ENCODE measurements at regions not wholly inside any gene's neighbourhood (a gene's known extent, or its start where the extent isn't known, plus 50 kb on each side); places are given as distances from the start of the nearest gene placed in this dataset.

DNA sequence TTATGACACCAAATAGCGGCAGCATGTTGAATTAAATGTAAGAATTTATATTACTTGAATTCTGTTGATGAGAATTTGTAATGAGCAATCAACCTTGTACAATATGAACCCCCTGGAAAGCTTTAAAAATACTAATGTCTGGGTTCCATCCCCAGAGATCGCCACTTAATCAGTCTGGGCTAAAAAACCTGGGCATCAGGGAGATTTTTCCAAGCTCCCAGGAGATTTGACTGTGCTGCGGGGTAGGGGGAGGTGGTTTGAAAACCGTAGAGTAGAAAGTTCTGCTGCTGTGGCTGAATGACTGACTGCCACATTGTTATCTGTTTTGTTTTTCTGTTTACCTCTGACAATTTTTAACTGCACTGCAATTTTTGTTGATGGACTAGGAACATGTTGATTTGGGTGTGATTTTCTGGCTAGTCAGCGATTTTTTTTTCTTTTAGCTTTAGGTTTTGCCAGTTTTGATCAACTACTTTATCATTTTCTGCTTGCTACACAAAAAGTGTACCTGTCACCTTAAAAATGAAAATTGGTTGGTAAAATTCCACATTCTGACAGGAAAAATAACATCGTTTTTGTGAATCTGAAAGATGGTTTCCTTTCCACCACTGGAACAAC lies 79.3 kb downstream of the PCTP start:
- DNase-seq: no peak

- DNase-seq: no peak
Measured at GRCh38 chr17:55830699-55831471, 80.0 kb downstream of the PCTP start.

DNA sequence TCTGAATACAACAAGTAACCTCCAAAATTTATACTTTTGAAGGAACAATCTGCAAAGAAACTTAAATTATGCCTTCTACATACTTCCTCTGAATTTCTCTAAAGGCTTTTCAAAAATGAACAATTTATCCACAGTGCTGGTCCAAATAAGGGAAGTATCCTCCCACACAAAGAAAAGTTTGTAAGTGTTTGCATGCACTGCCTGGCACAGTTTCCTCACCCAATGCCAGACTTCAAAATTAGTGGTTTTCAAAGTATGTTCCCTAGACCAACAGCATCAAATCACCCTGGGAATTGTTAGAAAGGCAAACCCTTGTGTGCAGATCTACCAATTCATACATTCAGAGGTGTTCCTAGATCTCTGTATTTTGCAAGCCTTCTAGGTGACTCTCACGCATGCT lies 82.5 kb downstream of the PCTP start:
- no peak for DNase-seq

- DNase-seq: no peak
Measured at GRCh38 chr17:55842405-55843158, 91.7 kb downstream of the PCTP start.

GRCh38 chr17:55843785-55844184 lies 92.9 kb downstream of the PCTP start:
- no peak for DNase-seq

GRCh38 chr17:55845385-55845784 lies 94.5 kb downstream of the PCTP start:
- peak; percentile 52 for DNase-seq

- DNase-seq: no peak
Measured at GRCh38 chr17:55846745-55847144, 95.9 kb downstream of the PCTP start.

GRCh38 chr17:55852734-55853133 lies 101.9 kb downstream of the PCTP start:
- no peak for DNase-seq

GRCh38 chr17:55859301-55859795 lies 108.5 kb downstream of the PCTP start:
- DNase-seq: no peak

DNA sequence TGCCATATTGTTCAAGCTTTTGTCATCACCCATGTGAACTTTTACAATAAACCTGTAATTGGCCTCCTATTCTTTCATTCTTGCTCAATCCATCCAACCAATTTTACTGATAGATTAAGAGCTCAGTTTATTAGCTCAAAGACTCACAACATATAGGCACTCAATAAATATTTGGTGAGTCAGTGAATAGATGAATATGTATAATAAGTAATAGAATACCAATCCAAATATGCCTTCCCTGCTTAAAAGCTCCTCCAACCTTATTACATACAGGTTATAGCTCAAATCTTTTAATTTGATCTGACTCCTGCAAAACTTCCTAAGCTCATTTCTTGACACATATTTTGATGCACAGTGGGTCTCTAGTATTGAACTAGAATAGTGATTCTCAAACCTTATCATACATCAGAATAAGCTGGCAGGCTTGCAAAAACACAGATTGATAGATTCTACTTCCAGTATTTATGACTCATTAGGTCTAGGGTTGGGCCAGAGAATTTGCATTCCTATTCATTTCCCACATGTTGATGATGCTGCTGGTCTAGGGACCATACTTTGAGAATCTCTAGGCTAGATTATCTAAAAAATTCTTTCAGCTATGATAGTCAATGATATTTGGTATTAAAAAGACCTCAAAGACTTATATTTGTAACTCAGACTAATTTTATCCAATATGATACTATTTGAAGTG lies 114.4 kb downstream of the PCTP start:
- no peak for DNase-seq

- no peak for DNase-seq
Measured at GRCh38 chr17:55870044-55870443, 119.2 kb downstream of the PCTP start.

DNA sequence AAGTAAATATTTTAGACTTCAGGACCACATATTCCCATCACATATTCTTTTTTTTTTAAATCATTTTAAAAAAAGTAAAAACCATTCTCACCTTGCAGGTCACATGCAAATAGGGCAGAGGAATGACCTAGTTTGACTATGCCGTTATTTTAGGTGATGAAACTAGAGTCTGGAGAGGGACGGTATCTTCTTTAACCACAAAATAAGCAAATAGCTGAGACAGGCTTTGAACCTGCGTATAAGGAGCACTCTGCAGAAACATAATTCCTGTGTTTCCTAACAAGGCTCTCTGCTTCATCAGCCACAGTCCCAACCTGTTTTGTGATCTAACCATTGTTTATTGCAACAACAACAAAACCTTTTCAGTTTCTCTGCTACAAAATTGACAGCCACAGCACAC lies 121.5 kb downstream of the PCTP start:
- no peak for DNase-seq

DNA sequence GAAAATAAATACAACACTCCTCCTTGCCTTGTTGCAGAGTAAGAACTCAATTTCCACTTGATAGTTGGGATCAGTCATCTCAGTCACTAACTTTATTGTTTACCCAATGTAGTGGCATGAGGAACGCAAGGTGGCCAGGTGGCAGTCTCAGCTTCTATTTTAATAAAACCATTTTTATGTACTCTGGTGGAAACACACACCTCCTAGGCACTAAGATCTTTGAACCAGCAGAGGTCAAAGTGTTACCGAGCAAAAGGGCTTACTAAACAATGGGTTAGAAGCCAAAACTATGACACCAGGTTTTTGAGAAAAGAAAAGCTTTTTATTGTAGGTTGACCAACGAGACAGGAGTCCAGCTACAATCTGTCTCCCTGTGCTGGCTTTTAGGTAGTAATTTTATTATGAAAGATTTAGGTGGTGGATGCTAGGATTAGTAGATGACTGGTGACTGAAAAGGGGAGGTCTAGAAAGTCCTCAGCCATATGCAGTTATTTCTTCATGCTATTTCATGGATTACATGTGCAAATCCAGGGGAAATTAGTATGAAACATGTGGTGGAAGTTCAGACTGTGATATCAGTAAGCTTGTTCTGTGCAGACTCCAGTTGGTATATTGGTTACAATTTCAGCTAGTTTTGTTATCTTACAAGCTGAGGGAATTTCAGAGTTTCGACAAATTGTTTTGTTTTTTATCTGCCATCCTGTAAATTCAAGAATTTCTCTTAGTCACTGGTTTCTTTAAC lies 122.3 kb downstream of the PCTP start:
- no peak for DNase-seq

DNA sequence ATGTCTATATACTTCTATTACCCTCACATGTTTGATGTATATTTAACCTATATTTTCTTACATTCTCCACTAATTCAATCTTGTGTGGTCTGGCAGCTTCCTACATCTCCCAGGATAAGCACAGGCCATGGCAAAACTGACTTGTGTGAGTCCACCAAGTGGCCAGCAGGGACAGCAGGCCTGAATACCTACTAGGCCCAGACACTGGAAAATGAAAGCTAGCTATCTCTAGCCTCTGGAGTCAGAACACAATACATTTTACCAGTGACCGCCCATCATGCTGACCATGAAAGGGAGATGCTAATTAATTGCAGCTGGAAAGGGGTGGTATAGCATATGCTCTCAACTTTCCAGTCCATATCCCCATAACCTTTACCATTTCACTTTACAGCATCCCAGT lies 132.3 kb downstream of the PCTP start:
- DNase-seq: no peak

- no peak for DNase-seq
Measured at GRCh38 chr17:55887531-55887930, 136.7 kb downstream of the PCTP start.

- DNase-seq: no peak
Measured at GRCh38 chr17:55889271-55889670, 138.4 kb downstream of the PCTP start.

DNA sequence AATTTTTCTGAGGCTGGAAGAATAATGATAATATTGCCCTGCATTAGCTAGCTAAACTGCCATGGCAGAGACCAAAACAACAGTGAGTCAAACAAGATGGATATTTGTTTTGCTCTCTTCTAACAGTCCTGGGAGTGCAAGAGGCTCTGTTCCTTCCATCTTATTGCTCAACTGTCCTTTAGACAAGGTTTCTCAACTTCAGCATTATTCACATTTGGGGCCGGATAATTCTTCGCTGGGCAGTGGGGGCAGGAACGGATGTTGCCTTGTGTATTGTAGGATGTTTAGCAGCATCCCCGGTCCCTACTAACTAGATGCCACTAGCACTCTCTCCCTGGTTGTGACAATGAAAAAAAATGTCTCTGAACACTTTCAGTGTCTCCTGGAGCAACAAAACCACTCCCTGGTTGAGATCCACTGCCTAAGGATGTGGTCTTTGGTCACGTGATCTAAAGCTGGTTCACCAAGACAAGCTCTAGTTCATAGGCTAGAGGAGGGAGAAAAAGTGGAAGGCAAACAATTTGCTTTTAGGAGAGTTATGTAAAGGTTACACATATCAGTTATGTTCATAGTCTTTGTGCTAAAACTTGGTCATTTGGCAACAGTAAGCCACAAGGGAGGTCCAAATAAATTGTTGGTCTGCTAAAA lies 144.4 kb downstream of the PCTP start:
- DNase-seq: peak; percentile 28

GRCh38 chr17:55897301-55897700 lies 146.4 kb downstream of the PCTP start:
- no peak for DNase-seq

DNA sequence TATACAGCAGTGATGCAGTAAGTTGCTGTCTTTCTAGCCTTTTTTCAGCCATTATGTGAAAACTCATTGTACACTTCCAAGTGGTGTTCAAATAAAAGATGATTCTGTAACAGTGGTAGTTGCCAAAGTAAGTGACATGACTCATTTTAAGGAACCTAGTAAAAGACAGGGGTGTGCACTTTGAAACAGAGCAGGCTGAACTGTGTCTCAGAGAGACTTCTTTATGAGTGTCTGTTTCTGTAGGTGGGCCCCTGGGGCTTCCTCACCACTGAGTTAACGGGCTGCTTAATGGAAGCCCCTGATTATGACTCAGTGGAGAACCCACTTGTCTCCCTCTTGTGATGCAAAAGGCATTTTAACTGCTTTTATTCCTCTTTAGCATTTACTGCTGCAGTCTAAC lies 147.3 kb downstream of the PCTP start:
- DNase-seq: no peak

GRCh38 chr17:55900188-55900587 lies 149.3 kb downstream of the PCTP start:
- DNase-seq: no peak

DNA sequence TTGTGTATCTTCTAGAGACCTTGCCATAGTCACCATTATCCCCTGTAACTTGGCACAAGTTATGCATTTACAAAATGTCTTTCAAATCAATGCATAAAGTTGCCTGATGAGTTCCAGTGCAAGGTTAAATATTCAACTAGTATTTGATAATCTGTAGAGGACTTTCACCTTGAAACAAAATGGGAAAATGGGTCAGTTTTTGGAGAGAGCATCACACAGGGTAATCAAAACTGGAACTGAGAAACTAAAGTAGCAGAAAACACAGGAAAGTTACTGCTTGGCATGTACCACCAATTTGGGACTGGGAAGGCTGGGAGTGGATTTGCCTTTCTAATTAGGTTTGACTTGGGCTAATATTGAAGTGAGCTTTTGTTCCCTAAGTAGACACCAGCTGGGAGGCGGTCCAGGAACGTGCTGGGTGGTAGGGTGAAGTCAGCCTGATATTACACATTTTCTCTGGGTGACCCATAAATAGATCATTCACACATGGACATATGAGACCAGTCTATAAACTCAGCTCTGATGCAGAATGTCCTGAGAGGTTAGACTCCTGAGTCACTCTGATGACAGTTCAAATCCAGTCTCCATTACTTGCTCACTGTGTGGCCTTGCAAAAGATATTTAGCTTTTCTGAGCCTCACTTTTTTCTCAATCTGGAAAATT lies 152.3 kb downstream of the PCTP start:
- no peak for DNase-seq

All from hematopoietic multipotent progenitor cell treated with erythropoietin and hydrocortisone succinate and interleukin-3 and kit ligand, for 6 days (in vitro differentiated cells).